GM12872 (cell line): ENCODE measurements at regions not wholly inside any gene's neighbourhood (a gene's known extent, or its start where the extent isn't known, plus 50 kb on each side); places are given as distances from the start of the nearest gene placed in this dataset.

Experiments used
- TF ChIP-seq, protein P1 (sequence below): IDR thresholded peaks from 3 replicates; pipeline ENCODE4 v1.5.1; 2011; ENCODE audit warnings: low read depth, mild to moderate bottlenecking, low read length, moderate library complexity; ENCODE audit not compliant: insufficient read depth

DNA sequence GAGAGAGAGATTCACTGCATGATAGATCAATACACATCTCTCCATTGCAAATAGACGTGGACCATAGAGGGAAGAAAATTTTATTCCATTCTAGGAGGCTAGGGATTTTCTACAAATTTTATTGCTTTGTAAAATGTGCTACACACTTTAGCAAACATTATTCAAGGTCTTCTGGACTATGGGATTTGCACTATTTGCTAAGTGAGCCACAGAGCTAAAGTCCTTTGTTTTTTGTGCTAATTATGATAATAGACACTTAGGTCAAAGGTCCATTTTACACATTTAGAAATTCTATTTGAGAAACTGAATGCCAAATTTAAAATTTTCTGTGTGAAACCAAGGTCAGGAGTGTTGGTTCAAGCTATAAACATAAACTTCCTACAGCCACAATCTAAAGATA lies 672.3 kb downstream of the LRRC70 start:
- TF ChIP-seq, protein P1, sequence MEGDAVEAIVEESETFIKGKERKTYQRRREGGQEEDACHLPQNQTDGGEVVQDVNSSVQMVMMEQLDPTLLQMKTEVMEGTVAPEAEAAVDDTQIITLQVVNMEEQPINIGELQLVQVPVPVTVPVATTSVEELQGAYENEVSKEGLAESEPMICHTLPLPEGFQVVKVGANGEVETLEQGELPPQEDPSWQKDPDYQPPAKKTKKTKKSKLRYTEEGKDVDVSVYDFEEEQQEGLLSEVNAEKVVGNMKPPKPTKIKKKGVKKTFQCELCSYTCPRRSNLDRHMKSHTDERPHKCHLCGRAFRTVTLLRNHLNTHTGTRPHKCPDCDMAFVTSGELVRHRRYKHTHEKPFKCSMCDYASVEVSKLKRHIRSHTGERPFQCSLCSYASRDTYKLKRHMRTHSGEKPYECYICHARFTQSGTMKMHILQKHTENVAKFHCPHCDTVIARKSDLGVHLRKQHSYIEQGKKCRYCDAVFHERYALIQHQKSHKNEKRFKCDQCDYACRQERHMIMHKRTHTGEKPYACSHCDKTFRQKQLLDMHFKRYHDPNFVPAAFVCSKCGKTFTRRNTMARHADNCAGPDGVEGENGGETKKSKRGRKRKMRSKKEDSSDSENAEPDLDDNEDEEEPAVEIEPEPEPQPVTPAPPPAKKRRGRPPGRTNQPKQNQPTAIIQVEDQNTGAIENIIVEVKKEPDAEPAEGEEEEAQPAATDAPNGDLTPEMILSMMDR, result no peak

DNA sequence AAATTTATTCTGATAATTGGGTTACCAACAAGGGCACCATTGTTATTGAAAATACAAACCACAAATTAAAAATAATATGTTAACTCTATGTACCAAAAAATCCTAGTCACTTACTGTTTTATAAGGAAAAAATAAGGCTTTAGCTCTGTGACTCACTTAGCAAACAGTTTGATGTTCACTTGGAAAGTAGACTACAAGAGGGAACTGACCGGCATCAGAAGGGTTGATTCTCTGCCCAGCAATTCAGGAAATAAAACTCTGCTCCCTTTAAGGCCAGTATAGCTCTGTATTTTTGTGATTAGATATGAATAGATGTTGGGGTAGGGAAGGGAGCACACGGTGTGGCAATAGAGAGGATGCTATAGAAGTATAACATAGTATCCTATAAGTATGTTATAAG lies 671.3 kb downstream of the LRRC70 start:
- TF ChIP-seq, protein P1, result no peak

DNA sequence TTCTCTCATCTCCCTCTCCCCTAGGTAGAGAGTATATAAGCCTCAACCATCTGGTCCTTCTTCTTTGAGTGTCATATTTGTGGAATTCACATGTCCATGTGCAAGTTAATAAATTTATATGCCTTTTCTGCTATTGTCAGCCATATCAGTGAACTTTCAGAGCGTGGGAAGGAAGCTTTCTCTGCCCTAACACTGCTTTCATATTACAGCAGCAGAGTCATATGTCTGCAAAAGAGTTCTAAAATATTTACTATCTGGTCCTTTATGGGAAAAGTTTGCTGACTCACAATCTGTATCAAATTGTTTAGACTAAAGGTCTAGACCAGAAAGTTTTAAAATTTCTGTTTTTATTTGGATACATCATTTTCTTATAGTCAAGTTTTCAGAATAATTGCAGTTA lies 669.0 kb downstream of the LRRC70 start:
- TF ChIP-seq, protein P1, result no peak

DNA sequence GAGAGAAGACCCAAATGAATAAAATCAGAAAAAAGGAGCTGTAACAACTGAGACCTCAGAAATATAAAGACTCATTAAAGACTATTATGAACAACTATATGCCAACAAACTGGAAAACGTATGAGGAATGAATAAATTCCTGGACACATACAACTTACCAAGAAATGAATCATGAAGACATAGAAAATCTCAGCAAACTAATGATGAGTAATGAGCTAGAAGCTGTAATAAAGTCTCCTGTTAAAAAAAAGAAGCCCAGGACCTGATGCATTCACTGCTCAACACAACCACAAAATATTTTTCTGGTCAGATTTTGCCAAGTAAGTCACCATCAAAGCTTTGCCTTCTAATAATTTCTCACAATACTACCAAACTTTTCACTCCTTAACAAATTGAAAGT lies 666.7 kb downstream of the LRRC70 start:
- TF ChIP-seq, protein P1, result no peak

DNA sequence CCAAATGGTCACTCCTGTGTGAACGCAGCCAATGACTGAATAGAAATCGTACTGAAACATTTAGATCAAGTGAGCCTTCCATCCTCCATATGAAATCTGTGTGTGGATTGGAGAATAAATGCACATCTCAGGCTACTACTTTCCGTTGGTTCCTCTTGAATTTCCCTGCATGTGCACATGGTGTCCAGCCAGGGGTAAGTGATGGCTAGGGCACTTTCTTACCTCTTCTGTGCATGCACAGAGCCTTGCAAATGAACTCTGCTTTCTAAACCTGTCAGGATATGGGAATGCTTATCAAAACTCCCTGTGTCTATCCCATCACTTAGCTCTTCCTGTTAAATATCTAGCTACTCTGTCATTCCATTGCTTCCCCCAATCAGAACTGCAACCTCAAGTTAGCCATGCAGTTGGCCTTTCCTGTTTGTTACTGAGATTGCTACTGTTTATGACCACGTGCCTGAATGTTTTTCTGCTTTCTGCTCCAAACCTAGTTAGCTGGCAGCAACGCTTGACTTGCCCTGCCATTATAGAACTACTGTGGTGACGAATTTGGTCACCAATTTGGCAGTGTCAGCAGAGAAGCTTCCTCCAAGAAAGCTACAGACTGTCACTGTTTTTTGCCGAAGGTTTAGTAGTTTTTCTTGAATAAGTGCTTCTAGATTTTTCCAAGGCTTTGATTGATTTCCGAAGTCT lies 661.6 kb downstream of the LRRC70 start:
- TF ChIP-seq, protein P1, result no peak

DNA sequence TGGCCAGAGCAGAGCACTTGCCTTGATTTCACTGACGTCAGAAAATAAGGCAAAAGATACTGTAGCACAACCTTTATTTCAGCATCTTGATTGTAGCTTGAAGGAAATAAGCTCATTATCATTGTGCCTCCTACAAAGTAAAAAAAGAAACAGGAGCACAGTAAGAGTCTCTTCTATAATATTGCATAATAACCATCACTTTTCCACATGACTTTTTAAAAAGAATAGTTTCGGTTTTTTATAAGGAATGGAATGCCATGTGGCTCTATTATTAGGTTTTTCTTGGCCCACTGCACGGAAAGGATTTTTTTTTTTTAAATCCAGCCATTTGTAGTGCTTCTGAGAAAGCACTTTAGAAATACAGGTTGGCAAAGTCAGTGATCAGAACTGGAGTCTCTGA lies 655.3 kb downstream of the LRRC70 start:
- TF ChIP-seq, protein P1, result no peak

DNA sequence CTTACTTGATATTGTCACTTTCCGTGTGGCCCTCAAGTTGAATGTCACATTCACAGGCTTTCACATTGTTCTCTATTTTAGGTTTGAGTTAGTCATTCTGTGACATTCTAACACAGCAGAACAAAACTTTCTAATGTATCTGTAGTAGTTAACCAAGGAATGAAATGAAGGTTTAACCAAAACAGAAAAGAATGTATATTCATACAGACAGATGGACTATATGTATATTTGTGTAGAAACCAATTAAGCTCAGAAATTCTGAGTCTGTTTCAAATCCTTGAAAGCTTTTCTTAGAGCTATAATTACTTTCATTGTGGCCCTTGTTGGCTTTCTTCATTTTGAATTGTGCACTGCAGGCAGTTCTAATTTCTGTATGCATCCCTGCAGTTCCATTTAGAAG lies 654.7 kb downstream of the LRRC70 start:
- TF ChIP-seq, protein P1, result no peak

DNA sequence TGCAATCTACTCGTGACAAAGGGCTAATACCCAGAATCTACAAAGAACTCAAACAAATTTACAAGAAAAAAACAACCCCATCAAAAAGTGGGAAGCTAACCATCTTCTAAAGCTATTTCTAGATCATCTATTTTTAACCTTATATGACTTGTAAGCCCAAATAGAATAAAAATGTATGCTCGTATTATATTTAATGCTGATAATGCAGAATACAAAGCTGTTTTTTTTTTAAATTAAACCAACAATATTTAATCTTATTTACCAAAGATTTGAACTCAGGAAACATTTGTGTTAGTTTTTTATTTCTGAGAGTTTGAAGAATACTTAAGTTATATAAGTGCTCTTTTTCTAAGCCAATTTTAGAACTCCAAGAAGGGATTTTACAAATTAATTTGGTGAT lies 652.1 kb downstream of the LRRC70 start:
- TF ChIP-seq, protein P1, result no peak
